T-cell (primary cell): ENCODE measurements at regions not wholly inside any gene's neighbourhood (a gene's known extent, or its start where the extent isn't known, plus 50 kb on each side); places are given as distances from the start of the nearest gene placed in this dataset.
"Not testable (repeated sequence)": the region's sequence is repeated elsewhere in the genome, so short reads cannot be mapped to it uniquely, and the experiment has no call there.

Source experiments
- ATAC-seq, 4 experiments: fragments of 200-7000 bp in 3 of 4; fragments of 150-1000 bp in 1 of 4; cut with Tn5 transposase; replicated peaks in 1 of 4; 1 replicate in 3 of 4; 2 replicates in 1 of 4; pipeline ENCODE4 v1.10.0; 2021; ENCODE audit warnings: moderate library complexity in 3 of 4, mild to moderate bottlenecking in 2 of 4, moderate number of reproducible peaks in 1 of 4
- CTCF ChIA-PET, 2 donors: fragments of 300-600 bp; sonication (Branson Sonifier 250); formaldehyde crosslinking; loops; one replicate each; lab custom pipeline; 2022; ENCODE audit warnings: antibody characterized with exemption in 2 of 2; lab: Charles Lee
- POLR2A ChIA-PET, 2 donors: fragments of 300-600 bp; sonication (Branson Sonifier 250); formaldehyde crosslinking; loops; one replicate each; lab custom pipeline; 2022; ENCODE audit warnings: antibody characterized with exemption in 2 of 2; lab: Charles Lee
- DNase-seq, 35 experiments: peaks; one replicate each; pipeline versions ENCODE4 v3.0.0 to v3.0.0-alpha.2; 2013 to 2023
- H3K27ac ChIP-seq: one replicate; pipeline ENCODE4 v1.5.1; 2013; ENCODE audit warnings: low read length
- H3K27me3 ChIP-seq, 2 experiments: replicated peaks in 1 of 2; 1 replicate in 1 of 2; 2 replicates in 1 of 2; pipeline versions ENCODE4 v1.6.1 to v1.7.0; 2013; ENCODE audit warnings: low read length in 1 of 2, mixed read lengths in 1 of 2; ENCODE audit not compliant: control insufficient read depth in 2 of 2, insufficient read depth in 2 of 2; ENCODE audit errors: extremely low read depth in 1 of 2
- H3K36me3 ChIP-seq, 2 donors: 1 replicate in 1 of 2; 2 replicates in 1 of 2; pipeline versions ENCODE4 v1.6.1 to v1.7.0; 2013; ENCODE audit warnings: low read length in 1 of 2; ENCODE audit not compliant: control insufficient read depth in 2 of 2, insufficient read depth in 1 of 2; ENCODE audit errors: extremely low read depth in 1 of 2
- H3K4me1 ChIP-seq, 2 experiments: 1 replicate in 1 of 2; 2 replicates in 1 of 2; pipeline versions ENCODE4 v1.6.1 to v1.7.0; 2013; ENCODE audit warnings: low read length in 2 of 2, mixed read lengths in 1 of 2; ENCODE audit not compliant: insufficient read depth in 2 of 2, control insufficient read depth in 1 of 2; ENCODE audit errors: extremely low read depth in 1 of 2
- H3K4me3 ChIP-seq, 2 donors: 1 replicate in 1 of 2; 2 replicates in 1 of 2; pipeline versions ENCODE4 v1.5.1 to v1.7.0; 2013; ENCODE audit warnings: mild to moderate bottlenecking in 2 of 2, low read length in 1 of 2, moderate library complexity in 1 of 2; ENCODE audit not compliant: control insufficient read depth in 1 of 2; ENCODE audit errors: extremely low read depth in 1 of 2
- H3K9me3 ChIP-seq: 2 replicates; pipeline ENCODE4 v1.7.0; 2013
- H3K27ac Mint-ChIP-seq, 2 donors: one replicate each; pipeline ENCODE4 v1.8.0; 2020 to 2021; ENCODE audit warnings: mild to moderate bottlenecking in 2 of 2, mixed read lengths in 2 of 2
- H3K27me3 Mint-ChIP-seq, 2 donors: one replicate each; pipeline ENCODE4 v1.8.0; 2021 to 2022; ENCODE audit warnings: mixed read lengths in 2 of 2
- H3K36me3 Mint-ChIP-seq: one replicate; pipeline ENCODE4 v1.8.0; 2021; ENCODE audit warnings: mixed read lengths
- H3K4me1 Mint-ChIP-seq, 3 donors: one replicate each; pipeline ENCODE4 v1.8.0; 2020 to 2022; ENCODE audit warnings: mixed read lengths in 3 of 3, mild to moderate bottlenecking in 1 of 3
- H3K4me3 Mint-ChIP-seq, 3 donors: one replicate each; pipeline ENCODE4 v1.8.0; 2020 to 2022; ENCODE audit warnings: mild to moderate bottlenecking in 3 of 3, mixed read lengths in 3 of 3, moderate library complexity in 3 of 3
- H3K9me3 Mint-ChIP-seq, 3 donors: one replicate each; pipeline ENCODE4 v1.8.0; 2020 to 2022; ENCODE audit warnings: mixed read lengths in 3 of 3
- WGBS: methylation state at CpG from one replicate; pipeline ENCODE4 v1.1.5; 2013; ENCODE audit warnings: missing lambda C conversion rate; ENCODE audit not compliant: insufficient coverage; 5-methylcytosine and 5-hydroxymethylcytosine counted together

DNA sequence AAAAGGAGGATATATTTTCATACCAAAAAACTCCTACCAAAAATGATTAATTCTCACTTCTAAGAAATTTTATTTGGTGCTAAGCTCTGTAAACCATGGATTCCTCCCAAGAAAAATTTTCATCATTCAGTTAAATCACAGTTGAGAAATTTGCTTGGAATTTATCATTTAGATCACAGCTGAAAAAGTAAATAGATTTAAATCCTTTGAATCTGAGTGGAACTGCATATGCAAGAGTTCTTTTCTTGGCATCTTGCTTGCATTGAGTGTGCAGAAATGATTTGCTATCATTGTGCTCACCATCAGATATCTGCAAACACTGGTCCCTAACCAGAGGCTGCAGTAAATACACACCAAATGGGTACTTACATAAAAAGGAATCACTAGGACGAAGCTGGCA lies 836.1 kb upstream of the CDH6 start:
- ATAC-seq: no peak
- no CpG with 5 or more reads among the region's 1 CpG for WGBS
- H3K36me3 ChIP-seq: no peaks in the 10 kb centered on the region
- no peak for DNase-seq
- no peak overlapping the region for H3K27ac ChIP-seq
- H3K4me3 Mint-ChIP-seq: no peak overlapping the region
- H3K9me3 Mint-ChIP-seq: peaks cover 19 to 34% (median 22%) of the 10 kb centered on the region in 3 donors
- H3K27me3 Mint-ChIP-seq: no peaks in the 10 kb centered on the region
- no peak overlapping the region for H3K27ac Mint-ChIP-seq
- no peaks in the 10 kb centered on the region for H3K4me1 Mint-ChIP-seq
- no peaks in the 10 kb centered on the region for H3K27me3 ChIP-seq
- no peak overlapping the region for H3K4me3 ChIP-seq
- POLR2A ChIA-PET: no interaction called here
- H3K4me1 ChIP-seq: no peaks in the 10 kb centered on the region
- H3K9me3 ChIP-seq: no peaks in the 10 kb centered on the region
- no peaks in the 10 kb centered on the region for H3K36me3 Mint-ChIP-seq
- CTCF ChIA-PET: no interaction called here

- Histone ChIP-seq H3K4me3 (no peak overlapping the region), H3K27ac (no peak overlapping the region), H3K27me3 (no peaks in the 10 kb centered on the region), H3K4me1 (no peaks in the 10 kb centered on the region), H3K36me3 (no peaks in the 10 kb centered on the region), H3K9me3 (no peaks in the 10 kb centered on the region)
- H3K27me3 Mint-ChIP-seq: no peaks in the 10 kb centered on the region
- ChIA-PET POLR2A (no interaction called here), CTCF (no interaction called here)
- DNase-seq (no peak), ATAC-seq (no peak)
- no peaks in the 10 kb centered on the region for H3K36me3 Mint-ChIP-seq
- no peaks in the 10 kb centered on the region for H3K4me1 Mint-ChIP-seq
- no peak overlapping the region for H3K27ac Mint-ChIP-seq
- WGBS: no CpG with 5 or more reads among the region's 5 CpGs
- H3K9me3 Mint-ChIP-seq: peaks cover 6 to 19% (median 19%) of the 10 kb centered on the region in 3 donors
- H3K4me3 Mint-ChIP-seq: no peak overlapping the region
Observed at GRCh38 chr5:30355675-30356074, 837.8 kb upstream of the CDH6 start.

DNA sequence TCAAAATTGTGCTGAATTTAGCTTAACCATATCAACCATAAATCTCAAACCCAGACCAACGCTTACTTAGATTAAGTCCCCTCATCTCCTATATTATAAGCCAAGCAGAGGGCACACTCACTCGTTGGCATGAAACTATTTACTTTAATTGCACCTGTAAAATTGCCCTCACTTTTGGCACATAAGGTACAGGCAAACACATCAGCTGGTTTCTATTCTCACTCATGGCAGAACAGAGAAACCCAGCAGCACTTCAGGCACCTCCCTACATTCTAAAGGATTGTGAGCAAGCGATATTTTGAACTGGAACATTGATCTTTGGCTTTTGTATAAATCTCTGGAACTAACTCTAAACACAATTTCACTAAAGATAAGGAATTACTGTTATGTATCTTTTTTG lies 845.6 kb upstream of the CDH6 start:
- DNase-seq: no peak
- Mint-ChIP-seq H3K9me3 (peaks cover 6 to 14% (median 12%) of the 10 kb centered on the region in 3 donors), H3K4me1 (no peaks in the 10 kb centered on the region), H3K4me3 (no peak overlapping the region), H3K36me3 (no peaks in the 10 kb centered on the region), H3K27me3 (no peaks in the 10 kb centered on the region), H3K27ac (no peak overlapping the region)
- H3K36me3 ChIP-seq: no peaks in the 10 kb centered on the region
- H3K4me1 ChIP-seq: no peaks in the 10 kb centered on the region
- no peaks in the 10 kb centered on the region for H3K9me3 ChIP-seq
- no peak overlapping the region for H3K4me3 ChIP-seq
- ChIA-PET CTCF (no interaction called here), POLR2A (no interaction called here)
- no peaks in the 10 kb centered on the region for H3K27me3 ChIP-seq
- 73% methylated on average over 2 of the region's 3 CpGs for WGBS
- ATAC-seq: no peak
- no peak overlapping the region for H3K27ac ChIP-seq

- H3K36me3 Mint-ChIP-seq, H3K4me1 ChIP-seq, DNase-seq, H3K27ac Mint-ChIP-seq, H3K36me3 ChIP-seq, H3K4me1 Mint-ChIP-seq, H3K27me3 ChIP-seq, CTCF ChIA-PET, H3K9me3 ChIP-seq, H3K27me3 Mint-ChIP-seq, POLR2A ChIA-PET, H3K4me3 Mint-ChIP-seq, H3K27ac ChIP-seq, ATAC-seq, H3K4me3 ChIP-seq: not testable (repeated sequence)
- 80% methylated on average over 30 of the region's 50 CpGs for WGBS
- H3K9me3 Mint-ChIP-seq: peaks cover 6 to 18% (median 12%) of the 10 kb centered on the region in 3 donors
Observed at GRCh38 chr5:30345539-30346345, 847.7 kb upstream of the CDH6 start.

GRCh38 chr5:30343707-30344106 lies 849.8 kb upstream of the CDH6 start:
- WGBS: no CpG with 5 or more reads among the region's 3 CpGs
- ChIA-PET POLR2A (no interaction called here), CTCF (no interaction called here)
- Mint-ChIP-seq H3K27ac (no peak overlapping the region), H3K4me3 (no peak overlapping the region), H3K36me3 (no peaks in the 10 kb centered on the region), H3K4me1 (no peaks in the 10 kb centered on the region), H3K27me3 (no peaks in the 10 kb centered on the region), H3K9me3 (peaks cover 6 to 19% (median 9%) of the 10 kb centered on the region in 3 donors)
- no peaks in the 10 kb centered on the region for H3K27me3 ChIP-seq
- ATAC-seq (no peak), DNase-seq (no peak)
- no peaks in the 10 kb centered on the region for H3K36me3 ChIP-seq
- H3K27ac ChIP-seq: no peak overlapping the region
- H3K9me3 ChIP-seq: no peaks in the 10 kb centered on the region
- no peaks in the 10 kb centered on the region for H3K4me1 ChIP-seq
- H3K4me3 ChIP-seq: no peak overlapping the region

DNA sequence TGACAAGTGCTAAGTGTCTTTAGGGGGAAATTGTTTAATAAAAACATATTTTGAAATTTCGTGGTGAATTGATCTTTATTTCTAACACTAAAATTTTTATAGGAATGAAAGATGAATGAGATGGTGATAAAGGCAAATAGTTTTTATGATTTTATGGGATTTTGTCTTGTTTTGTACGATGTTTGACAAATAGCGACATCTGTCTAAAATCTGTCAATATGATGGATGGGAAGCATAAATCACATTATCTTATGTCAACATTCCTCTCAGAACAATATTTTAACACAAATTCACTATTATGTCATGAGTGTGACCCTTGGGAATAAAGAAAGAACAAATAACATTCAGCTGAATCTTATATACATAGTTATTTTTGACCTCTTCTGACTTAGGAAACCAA lies 852.0 kb upstream of the CDH6 start:
- CTCF ChIA-PET: no interaction called here
- Histone ChIP-seq H3K4me1 (no peaks in the 10 kb centered on the region), H3K4me3 (no peak overlapping the region), H3K36me3 (no peaks in the 10 kb centered on the region), H3K27ac (no peak overlapping the region), H3K9me3 (no peaks in the 10 kb centered on the region), H3K27me3 (no peaks in the 10 kb centered on the region)
- H3K4me3 Mint-ChIP-seq: no peak overlapping the region
- DNase-seq (no peak), ATAC-seq (no peak)
- WGBS: no CpG with 5 or more reads among the region's 3 CpGs
- no peak overlapping the region for H3K27ac Mint-ChIP-seq
- peaks cover 6 to 16% (median 7%) of the 10 kb centered on the region in 3 donors for H3K9me3 Mint-ChIP-seq
- H3K4me1 Mint-ChIP-seq: no peaks in the 10 kb centered on the region
- no peaks in the 10 kb centered on the region for H3K36me3 Mint-ChIP-seq
- POLR2A ChIA-PET: no interaction called here
- no peaks in the 10 kb centered on the region for H3K27me3 Mint-ChIP-seq
